HEK293T (cell line): ENCODE measurements at regions not wholly inside any gene's neighbourhood (a gene's known extent, or its start where the extent isn't known, plus 50 kb on each side); places are given as distances from the start of the nearest gene placed in this dataset.

Experiments used
- BHLHE40 ChIP-seq: fragments of 450-650 bp; IDR thresholded peaks from 2 replicates; pipeline ENCODE4 v1.6.1; 2016; ENCODE audit warnings: mild to moderate bottlenecking, moderate library complexity, borderline replicate concordance
- HDGF ChIP-seq: fragments of 450-650 bp; IDR thresholded peaks from 2 replicates; pipeline ENCODE4 v1.6.1; 2017; ENCODE audit warnings: antibody characterized with exemption, borderline replicate concordance
- LEF1 ChIP-seq: fragments of 450-650 bp; IDR thresholded peaks from 2 replicates; pipeline ENCODE4 v1.6.1; 2017; ENCODE audit warnings: mild to moderate bottlenecking, borderline replicate concordance
- NFRKB ChIP-seq: fragments of 450-650 bp; IDR thresholded peaks from 2 replicates; pipeline ENCODE4 v1.6.1; 2016; ENCODE audit warnings: mild to moderate bottlenecking, moderate library complexity
- SP1 ChIP-seq: fragments of 450-650 bp; IDR thresholded peaks from 2 replicates; pipeline ENCODE4 v1.6.1; 2017
- SUZ12 ChIP-seq: fragments of 450-650 bp; IDR thresholded peaks from 2 replicates; pipeline ENCODE4 v1.6.1; 2016; ENCODE audit warnings: mild to moderate bottlenecking
- ZNF384 ChIP-seq: fragments of 450-650 bp; IDR thresholded peaks from 2 replicates; pipeline ENCODE4 v1.6.1; 2016

DNA sequence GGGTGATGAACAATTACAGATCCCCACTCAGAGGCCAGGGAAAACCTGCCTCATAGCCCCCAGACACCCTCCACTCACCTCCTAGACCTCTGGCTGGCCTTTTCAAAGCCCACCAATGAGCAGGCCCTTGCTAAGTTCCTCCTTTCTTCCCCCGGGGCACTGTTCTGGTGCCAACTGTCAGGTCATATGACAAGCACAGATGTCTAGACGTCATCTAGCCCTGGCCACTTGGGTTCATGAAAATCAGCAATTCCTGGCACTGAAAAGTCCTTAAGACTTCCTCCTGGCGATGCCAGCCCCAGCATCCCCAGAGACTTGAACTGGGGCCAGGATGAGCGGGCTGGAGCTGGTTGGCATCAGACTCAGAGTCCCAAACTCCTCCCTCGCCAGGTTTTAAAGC, 115.6 kb upstream of the NALF2 start:
- TF ChIP-seq LEF1 (no peak), BHLHE40 (no peak), SUZ12 (no peak), SP1 (no peak), ZNF384 (no peak), HDGF (no peak), NFRKB (no peak)
